Chondrocyte (in vitro differentiated cells): ENCODE measurements at regions not wholly inside any gene's neighbourhood (a gene's known extent, or its start where the extent isn't known, plus 50 kb on each side); places are given as distances from the start of the nearest gene placed in this dataset.

Experiments
- DNase-seq: peaks from one replicate; pipeline ENCODE4 v3.0.0; 2021; ENCODE audit warnings: mixed read lengths, low spot score
- H3K27ac Mint-ChIP-seq: one replicate; pipeline ENCODE4 v1.8.0; 2021; ENCODE audit warnings: mild to moderate bottlenecking, moderate library complexity, mixed read lengths; ENCODE audit not compliant: unreplicated experiment
- H3K27me3 Mint-ChIP-seq: 2 replicates; pipeline ENCODE4 v1.8.0; 2021; ENCODE audit warnings: low read depth, mixed read lengths
- H3K36me3 Mint-ChIP-seq: 2 replicates; pipeline ENCODE4 v1.8.0; 2021; ENCODE audit warnings: low read depth, mixed read lengths
- H3K4me1 Mint-ChIP-seq: 2 replicates; pipeline ENCODE4 v1.8.0; 2021; ENCODE audit warnings: low read depth, mild to moderate bottlenecking, mixed read lengths
- H3K4me3 Mint-ChIP-seq: one replicate; pipeline ENCODE4 v1.8.0; 2021; ENCODE audit warnings: mild to moderate bottlenecking, moderate library complexity, mixed read lengths; ENCODE audit not compliant: unreplicated experiment
- H3K9me3 Mint-ChIP-seq: 2 replicates; pipeline ENCODE4 v1.8.0; 2021; ENCODE audit warnings: low read depth, mixed read lengths
- CTCF ChIP-seq: fragments of 200-600 bp; sonication (generic); IDR thresholded peaks from 2 replicates; pipeline ENCODE4 v1.5.0; 2021; ENCODE audit warnings: antibody characterized with exemption, mild to moderate bottlenecking, moderate library complexity

GRCh38 chr1:98130408-98130807, 209.6 kb upstream of the DPYD start:
- no peaks in the 10 kb centered on the region for H3K27me3 Mint-ChIP-seq
- no peak overlapping the region for H3K27ac Mint-ChIP-seq
- no peak for TF ChIP-seq CTCF
- H3K4me1 Mint-ChIP-seq: peaks cover 16% of the 10 kb centered on the region
- no peak for DNase-seq
- H3K36me3 Mint-ChIP-seq: no peaks in the 10 kb centered on the region
- H3K4me3 Mint-ChIP-seq: no peak overlapping the region
- H3K9me3 Mint-ChIP-seq: no peaks in the 10 kb centered on the region

DNA sequence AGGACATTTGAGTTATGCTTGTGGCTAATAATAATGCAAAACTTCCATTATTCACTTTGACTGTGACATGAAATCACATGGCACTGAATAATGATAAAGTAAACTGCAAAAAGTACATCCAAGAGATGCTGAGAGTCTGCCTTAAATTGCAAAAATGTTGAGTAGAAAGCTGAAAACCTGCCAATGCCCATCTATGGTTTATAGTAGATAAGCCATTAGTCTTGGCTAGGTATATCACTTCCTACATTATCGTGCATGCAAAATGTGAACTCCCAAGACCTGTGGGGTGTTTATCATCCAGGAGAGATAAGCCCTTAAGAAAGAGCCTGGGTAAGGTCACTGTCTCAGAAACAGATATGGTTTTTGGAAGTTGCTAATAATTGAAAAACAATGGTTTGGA, 208.7 kb upstream of the DPYD start:
- Mint-ChIP-seq H3K4me3 (no peak overlapping the region), H3K4me1 (peaks cover 14% of the 10 kb centered on the region), H3K36me3 (no peaks in the 10 kb centered on the region), H3K27ac (no peak overlapping the region), H3K27me3 (no peaks in the 10 kb centered on the region), H3K9me3 (no peaks in the 10 kb centered on the region)
- no peak for TF ChIP-seq CTCF
- DNase-seq: no peak

DNA sequence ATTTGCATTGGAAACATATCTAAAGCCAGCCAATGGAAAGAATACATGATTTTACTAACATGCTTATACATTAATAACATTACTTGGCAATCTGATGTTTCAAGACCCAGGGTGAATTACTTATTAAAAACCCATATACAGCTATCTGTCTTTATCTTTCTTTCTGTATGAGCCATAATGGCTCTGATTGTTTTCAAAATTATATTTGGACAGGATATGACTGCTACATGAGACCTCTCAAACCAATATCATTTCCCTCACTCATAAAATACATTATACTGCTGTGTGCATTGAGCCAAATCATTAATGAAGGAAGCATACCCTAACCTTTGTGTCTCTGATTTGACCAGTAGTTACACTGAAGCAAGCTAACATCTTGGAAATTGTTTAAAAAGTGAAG, 205.9 kb upstream of the DPYD start:
- Mint-ChIP-seq H3K9me3 (no peaks in the 10 kb centered on the region), H3K4me3 (no peak overlapping the region), H3K27me3 (no peaks in the 10 kb centered on the region), H3K36me3 (no peaks in the 10 kb centered on the region), H3K27ac (no peak overlapping the region), H3K4me1 (no peaks in the 10 kb centered on the region)
- TF ChIP-seq CTCF: no peak
- DNase-seq: no peak

GRCh38 chr1:98121646-98122045, 200.8 kb upstream of the DPYD start:
- Mint-ChIP-seq H3K4me3 (no peak overlapping the region), H3K27me3 (no peaks in the 10 kb centered on the region), H3K27ac (no peak overlapping the region), H3K4me1 (peaks cover 3% of the 10 kb centered on the region), H3K9me3 (no peaks in the 10 kb centered on the region), H3K36me3 (no peaks in the 10 kb centered on the region)
- no peak for TF ChIP-seq CTCF
- no peak for DNase-seq

DNA sequence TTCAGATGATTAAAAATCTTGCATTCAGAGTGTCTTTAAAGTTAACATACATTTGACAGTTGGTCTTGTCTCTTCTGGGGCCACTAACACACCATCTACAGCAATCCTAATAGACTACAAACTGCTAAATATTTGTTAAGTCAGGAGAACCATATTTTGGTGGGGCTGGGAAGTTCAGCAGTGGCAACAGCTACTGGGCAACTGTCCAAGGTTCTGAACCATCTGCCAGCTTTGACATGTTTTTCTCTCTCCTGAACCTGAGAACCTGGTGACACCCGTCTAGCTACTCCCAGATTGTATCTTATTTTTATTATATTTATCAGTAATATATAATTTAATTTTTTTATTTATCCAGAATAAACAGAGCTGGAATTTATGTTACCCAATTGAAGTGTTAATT, 199.0 kb upstream of the DPYD start:
- TF ChIP-seq CTCF: no peak
- DNase-seq: no peak
- Mint-ChIP-seq H3K4me3 (no peak overlapping the region), H3K27ac (no peak overlapping the region), H3K4me1 (peaks cover 3% of the 10 kb centered on the region), H3K9me3 (peaks cover 2% of the 10 kb centered on the region), H3K27me3 (no peaks in the 10 kb centered on the region), H3K36me3 (no peaks in the 10 kb centered on the region)
